Heart left ventricle (tissue), 13 donors: ENCODE measurements at regions not wholly inside any gene's neighbourhood (a gene's known extent, or its start where the extent isn't known, plus 50 kb on each side); places are given as distances from the start of the nearest gene placed in this dataset.

Experiments
- CTCF ChIP-seq, 12 donors: fragments of 200-600 bp; sonication (generic) in 4 of 12; IDR thresholded peaks; one replicate each; pipeline versions ENCODE4 v1.5.0 to v1.8.0; 2018 to 2022; ENCODE audit warnings: antibody characterized with exemption in 12 of 12, mild to moderate bottlenecking in 5 of 12
- POLR2A ChIP-seq, 2 donors: fragments of 450-650 bp; IDR thresholded peaks; one replicate each; pipeline ENCODE4 v1.6.1; 2017; ENCODE audit warnings: antibody characterized with exemption in 2 of 2, mild to moderate bottlenecking in 2 of 2, moderate library complexity in 2 of 2
- donor health status: ischemic (EF 13 %, LVEDD 7.1; RV severe dilation, severe dysfunction).
- donor health status: DM: no; HTN: yes; CAD: no.
- donor health status: DM: no; HTN: no; CAD: no.
- donor health status: ischemic (EF 25% LVEDD 6.9; RV normal size, moderate dysfunction).
- donor health status: ischemic (EF 25% LVEDD 5.7; RV mildly dilated, moderate dysfunction).
- donor health status: ischemic (EF 35%, LVEDD 5.7; RV mildly dilated, moderate dysfunction).
- donor health status: nonischemic (EF 11% LVEDD 7.7; RV severe dilation, severe dysfunction).
- donor health status: DM: yes; HTN: yes; CAD: no.
- donor health status: PGD.
- donor health status: ischemic (EF 29% LVEDD 5.4; RV normal size, mild dysfunction).
- donor health status: nonischemic (EF 23%, LVEDD 6.1; RV moderate dilation, normal function).

GRCh38 chr10:4902571-4903011 lies 60.6 kb upstream of the AKR1C1 start:
- TF ChIP-seq CTCF (IDR thresholded peaks at IDR 0.05) (no peak), POLR2A (IDR thresholded peaks at IDR 0.05) (no peak)
